ENCODE measurements at regions not wholly inside any gene's neighbourhood (a gene's known extent, or its start where the extent isn't known, plus 50 kb on each side); places are given as distances from the start of the nearest gene placed in this dataset.

DNA sequence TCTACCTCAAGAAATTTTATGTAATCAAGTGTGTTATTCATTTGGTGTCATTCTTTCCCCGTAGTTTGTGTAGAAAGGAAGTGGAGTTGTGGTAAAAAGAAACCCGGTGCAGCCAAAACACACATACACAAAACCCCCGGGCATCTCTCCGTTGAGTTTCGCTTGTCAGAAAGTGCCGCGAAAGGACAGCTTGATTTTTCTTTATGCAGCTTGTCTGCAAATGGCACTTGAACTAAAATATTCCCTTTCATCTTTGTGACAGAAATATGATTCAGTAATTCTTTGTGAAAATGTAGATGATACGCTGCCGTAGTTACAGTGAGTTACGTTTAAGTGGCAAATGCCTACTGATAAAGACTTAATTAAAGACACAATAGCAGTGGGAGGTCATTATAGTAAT is 268.8 kb upstream of the SPRED2 start:
- TF ChIP-seq, protein P1, sequence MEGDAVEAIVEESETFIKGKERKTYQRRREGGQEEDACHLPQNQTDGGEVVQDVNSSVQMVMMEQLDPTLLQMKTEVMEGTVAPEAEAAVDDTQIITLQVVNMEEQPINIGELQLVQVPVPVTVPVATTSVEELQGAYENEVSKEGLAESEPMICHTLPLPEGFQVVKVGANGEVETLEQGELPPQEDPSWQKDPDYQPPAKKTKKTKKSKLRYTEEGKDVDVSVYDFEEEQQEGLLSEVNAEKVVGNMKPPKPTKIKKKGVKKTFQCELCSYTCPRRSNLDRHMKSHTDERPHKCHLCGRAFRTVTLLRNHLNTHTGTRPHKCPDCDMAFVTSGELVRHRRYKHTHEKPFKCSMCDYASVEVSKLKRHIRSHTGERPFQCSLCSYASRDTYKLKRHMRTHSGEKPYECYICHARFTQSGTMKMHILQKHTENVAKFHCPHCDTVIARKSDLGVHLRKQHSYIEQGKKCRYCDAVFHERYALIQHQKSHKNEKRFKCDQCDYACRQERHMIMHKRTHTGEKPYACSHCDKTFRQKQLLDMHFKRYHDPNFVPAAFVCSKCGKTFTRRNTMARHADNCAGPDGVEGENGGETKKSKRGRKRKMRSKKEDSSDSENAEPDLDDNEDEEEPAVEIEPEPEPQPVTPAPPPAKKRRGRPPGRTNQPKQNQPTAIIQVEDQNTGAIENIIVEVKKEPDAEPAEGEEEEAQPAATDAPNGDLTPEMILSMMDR (IDR thresholded peaks at IDR 0.05): no peak
- TF ChIP-seq ZFX (IDR thresholded peaks at IDR 0.05; ENCODE audit: borderline replicate concordance): no peak
- no peak overlapping the region for H3K27ac ChIP-seq

DNA sequence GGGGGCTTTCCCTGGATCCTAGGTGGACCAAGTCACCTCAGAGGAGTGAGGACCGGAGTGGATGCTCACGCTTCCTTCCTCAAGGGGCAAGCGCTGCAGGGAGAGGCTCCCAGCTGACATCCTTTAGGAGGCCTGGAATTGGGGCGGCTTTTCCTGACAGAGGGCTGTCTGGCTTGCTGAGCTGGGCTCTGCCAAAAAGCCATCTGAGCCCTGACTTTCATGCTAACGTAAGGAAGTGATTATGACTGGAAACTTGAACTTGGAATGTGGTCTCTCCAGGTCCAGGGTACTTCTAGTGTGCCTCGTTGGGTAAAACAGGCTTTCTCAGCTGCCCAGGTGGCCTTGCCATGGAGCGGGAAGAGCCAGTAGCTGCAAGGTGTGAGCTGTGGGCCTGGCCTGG is 268.3 kb upstream of the SPRED2 start:
- no peak overlapping the region for H3K27ac ChIP-seq
- TF ChIP-seq, protein P1 (IDR thresholded peaks at IDR 0.05): no peak
- TF ChIP-seq ZFX (IDR thresholded peaks at IDR 0.05; ENCODE audit: borderline replicate concordance): no peak

DNA sequence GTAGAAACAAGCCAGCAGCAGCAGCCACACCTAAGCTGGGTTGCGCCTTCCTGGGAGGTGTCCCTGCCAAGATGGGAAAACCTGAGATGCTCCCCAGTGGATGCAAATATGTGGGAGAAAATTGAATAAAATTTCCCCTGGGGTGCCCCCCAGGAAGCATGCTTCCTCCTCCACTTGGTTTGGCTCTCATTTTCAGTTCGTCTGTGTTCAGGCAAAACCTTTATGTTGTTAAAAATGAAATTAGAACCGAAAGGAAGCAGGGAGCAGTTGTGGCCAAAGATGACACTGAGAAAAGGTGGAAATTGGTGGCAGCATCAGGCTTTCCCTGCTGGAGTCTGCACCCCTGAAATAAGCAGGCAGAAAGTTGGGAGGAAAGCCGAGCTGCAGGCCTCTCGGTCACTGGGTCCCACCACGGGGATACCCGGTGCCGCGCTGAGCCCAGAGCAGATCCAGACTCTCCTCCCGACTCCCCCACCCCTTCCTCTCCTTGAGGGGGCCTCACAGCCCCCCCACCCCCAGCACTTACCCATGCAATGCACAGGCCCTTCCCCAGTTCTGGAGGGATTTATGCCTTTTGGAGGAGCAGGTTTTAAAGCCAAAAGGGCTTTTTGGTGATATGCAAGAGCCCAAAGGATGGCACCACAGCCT is 267.7 kb upstream of the SPRED2 start:
- no peak overlapping the region for H3K27ac ChIP-seq
- TF ChIP-seq, protein P1 (IDR thresholded peaks at IDR 0.05): no peak
- TF ChIP-seq ZFX (IDR thresholded peaks at IDR 0.05; ENCODE audit: borderline replicate concordance): no peak

DNA sequence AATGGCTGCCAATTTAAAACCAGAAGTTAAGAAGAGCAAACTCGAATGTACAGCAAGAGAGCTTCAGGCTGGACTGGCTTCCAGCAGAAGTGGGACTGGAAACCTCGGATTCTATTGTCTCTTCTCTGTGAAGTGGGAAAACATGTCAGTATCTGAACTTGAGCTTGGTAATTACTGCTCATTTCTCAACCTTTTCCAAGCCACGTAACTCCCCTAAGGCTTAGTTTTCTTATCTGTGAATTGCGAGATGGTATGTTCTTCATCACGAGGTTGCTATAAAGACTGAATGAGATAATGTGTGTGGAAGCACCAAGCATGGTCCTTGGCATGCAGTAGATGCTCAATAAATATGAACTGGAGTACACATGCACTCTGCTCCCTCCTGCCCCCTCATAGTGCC is 259.4 kb upstream of the SPRED2 start:
- H3K27ac ChIP-seq: no peak overlapping the region
- TF ChIP-seq, protein P1 (IDR thresholded peaks at IDR 0.05): no peak
- TF ChIP-seq ZFX (IDR thresholded peaks at IDR 0.05; ENCODE audit: borderline replicate concordance): no peak

DNA sequence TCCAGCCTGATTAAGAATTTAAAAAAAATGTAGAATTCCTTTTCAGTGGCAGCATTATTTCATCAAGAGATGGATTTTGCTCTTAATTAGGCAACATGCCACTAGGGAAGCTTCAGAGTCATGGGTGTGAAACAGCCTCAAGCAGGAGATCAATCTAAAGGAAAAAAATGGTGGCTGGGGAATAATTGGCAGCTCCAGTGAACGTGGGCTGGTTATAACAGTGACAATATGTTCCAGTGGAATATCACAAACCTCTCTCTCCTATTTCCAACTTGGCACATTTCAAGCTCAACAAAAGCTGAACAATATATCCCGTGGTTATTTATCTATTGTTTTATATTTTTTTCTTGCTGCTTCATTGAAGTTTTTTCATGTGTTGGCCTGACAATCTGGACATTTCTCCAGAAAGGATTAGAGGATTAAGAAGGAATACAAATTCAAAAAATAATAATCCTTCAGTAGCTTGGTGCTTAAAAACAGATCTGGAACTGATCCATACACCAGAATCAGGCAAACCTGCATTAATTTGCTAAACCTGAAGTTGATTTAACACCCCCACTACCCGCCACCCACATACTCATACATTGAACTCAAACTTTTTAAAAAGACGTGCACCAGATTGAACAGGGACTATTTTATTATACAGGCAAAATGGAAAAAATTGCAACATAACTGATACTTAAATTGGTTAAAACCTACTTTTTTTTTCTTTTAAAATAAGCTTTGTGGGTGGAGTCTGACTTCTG is 255.9 kb upstream of the SPRED2 start:
- TF ChIP-seq, protein P1 (IDR thresholded peaks at IDR 0.05): no peak
- no peak for TF ChIP-seq ZFX (IDR thresholded peaks at IDR 0.05; ENCODE audit: borderline replicate concordance)
- H3K27ac ChIP-seq: no peak overlapping the region

DNA sequence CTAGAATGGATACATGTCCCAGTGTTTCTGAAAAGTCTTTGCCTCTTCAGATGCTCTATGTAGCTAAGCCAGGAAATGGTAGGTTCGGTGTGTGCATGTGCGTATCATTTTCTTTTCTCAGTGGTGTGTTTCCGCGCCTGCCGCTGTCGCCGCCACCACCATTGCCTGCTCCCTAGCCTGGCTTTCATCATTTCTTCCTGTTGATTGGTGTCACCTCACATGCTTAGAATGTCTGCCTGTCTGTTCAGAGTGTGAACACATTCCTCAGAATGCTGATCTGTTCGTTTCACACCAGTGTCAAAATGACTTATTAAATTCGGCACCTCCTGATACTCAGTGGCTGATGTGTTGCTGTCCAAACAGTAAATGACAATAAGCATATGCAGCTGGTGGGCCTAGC is 255.2 kb upstream of the SPRED2 start:
- no peak overlapping the region for H3K27ac ChIP-seq
- no peak for TF ChIP-seq ZFX (IDR thresholded peaks at IDR 0.05; ENCODE audit: borderline replicate concordance)
- TF ChIP-seq, protein P1 (IDR thresholded peaks at IDR 0.05): no peak

DNA sequence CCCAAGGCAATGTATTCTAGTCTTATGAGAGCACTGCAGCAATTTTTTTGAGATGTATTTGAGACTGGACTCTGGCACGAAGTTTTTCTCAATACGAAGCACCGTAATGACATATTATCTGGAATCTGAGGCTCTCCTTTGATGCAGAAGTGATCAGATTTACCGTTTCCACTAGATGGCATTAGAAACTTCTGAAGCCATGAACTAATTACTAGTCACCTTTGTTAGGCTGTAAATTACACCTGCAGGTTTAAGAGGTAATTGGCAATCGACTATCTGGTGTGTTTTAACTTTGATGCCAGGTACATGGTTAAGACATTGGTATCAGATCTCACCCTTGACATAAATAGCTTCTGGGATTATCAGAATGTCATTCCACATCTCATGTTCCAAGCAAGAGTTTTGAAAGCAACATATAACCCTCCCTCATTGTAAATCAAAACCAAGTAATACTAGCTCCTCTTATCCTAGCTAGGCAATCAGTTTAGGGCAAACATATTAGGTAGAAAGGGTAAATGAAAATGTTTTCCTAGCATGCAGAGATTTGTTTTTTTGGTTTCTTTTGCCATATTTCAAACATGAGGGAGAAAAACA is 254.6 kb upstream of the SPRED2 start:
- TF ChIP-seq, protein P1 (IDR thresholded peaks at IDR 0.05): peak; percentile 45
- no peak for TF ChIP-seq ZFX (IDR thresholded peaks at IDR 0.05; ENCODE audit: borderline replicate concordance)
- H3K27ac ChIP-seq: no peak overlapping the region
